NT2/D1 (cell line): ENCODE measurements at regions not wholly inside any gene's neighbourhood (a gene's known extent, or its start where the extent isn't known, plus 50 kb on each side); places are given as distances from the start of the nearest gene placed in this dataset.

Source experiments
- SUZ12 ChIP-seq: IDR thresholded peaks from 2 replicates; pipeline ENCODE4 v1.6.1; 2011; ENCODE audit not compliant: insufficient read length, insufficient read depth; ENCODE audit errors: extremely low read depth
- YY1 ChIP-seq: IDR thresholded peaks from 2 replicates; pipeline ENCODE4 v1.6.1; 2011; ENCODE audit not compliant: insufficient read length, insufficient read depth
- ZNF274 ChIP-seq: IDR thresholded peaks from 2 replicates; pipeline ENCODE4 v1.6.1; 2011; ENCODE audit warnings: mild to moderate bottlenecking, low read depth, low read length

- TF ChIP-seq YY1 (no peak), ZNF274 (no peak), SUZ12 (no peak)
Measured at GRCh38 chr10:92789786-92790185, 58.5 kb upstream of the EXOC6 start.
